H54 (cell line): ENCODE measurements at regions not wholly inside any gene's neighbourhood (a gene's known extent, or its start where the extent isn't known, plus 50 kb on each side); places are given as distances from the start of the nearest gene placed in this dataset.

Source experiments
- DNase-seq: peaks from one replicate; pipeline ENCODE4 v3.0.0; 2011; ENCODE audit warnings: low spot score, mixed read lengths; ENCODE audit not compliant: insufficient read length
- FAIRE-seq: peaks from 3 replicates; lab custom pipeline; 2011; peaks lifted over from hg19 to GRCh38; lab: Jason Lieb, UNC
- POLR2A ChIP-seq: IDR thresholded peaks from 2 replicates; pipeline ENCODE4 v1.6.1; 2011; ENCODE audit warnings: low read depth, mild to moderate bottlenecking, low read length

DNA sequence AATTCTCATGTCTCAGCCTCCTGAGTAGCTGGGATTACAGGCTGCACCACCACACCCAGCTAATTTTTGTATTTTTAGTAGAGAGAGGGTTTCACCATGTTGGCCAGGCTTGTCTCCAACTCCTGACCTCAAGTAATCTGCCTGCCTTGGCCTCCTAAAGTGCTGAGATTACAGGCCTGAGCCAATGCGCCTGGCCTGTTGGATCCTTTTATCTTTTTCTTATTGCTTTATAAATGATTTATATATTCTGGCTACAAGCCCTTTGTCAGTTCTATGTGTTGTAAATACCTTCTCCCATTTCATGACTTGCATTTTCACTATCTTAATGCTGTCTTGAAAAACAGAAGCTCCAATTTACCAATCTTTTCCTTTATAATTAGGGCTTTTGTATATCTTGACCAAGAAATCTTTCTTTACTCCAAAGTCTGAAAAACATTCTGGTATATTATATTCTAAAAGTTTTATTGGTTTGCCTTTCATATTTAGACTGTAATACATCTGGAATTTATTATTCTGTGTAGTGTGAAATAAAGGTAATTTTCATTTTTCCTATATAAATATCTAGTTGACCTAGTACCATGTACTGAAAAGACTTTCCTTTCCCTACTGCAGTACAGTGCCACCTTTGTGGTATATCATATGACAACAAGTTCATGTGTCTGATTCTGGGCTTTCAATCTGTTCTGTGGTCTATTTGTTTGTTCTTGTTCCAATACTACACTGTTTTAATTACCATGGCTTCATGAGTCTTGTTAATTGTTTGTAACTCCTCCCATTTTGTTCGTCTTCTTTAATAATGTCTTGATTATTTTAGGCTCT lies 52.9 kb upstream of the RNU6-1 start:
- DNase-seq (no peak), FAIRE-seq (no peak)
- no peak for TF ChIP-seq POLR2A

DNA sequence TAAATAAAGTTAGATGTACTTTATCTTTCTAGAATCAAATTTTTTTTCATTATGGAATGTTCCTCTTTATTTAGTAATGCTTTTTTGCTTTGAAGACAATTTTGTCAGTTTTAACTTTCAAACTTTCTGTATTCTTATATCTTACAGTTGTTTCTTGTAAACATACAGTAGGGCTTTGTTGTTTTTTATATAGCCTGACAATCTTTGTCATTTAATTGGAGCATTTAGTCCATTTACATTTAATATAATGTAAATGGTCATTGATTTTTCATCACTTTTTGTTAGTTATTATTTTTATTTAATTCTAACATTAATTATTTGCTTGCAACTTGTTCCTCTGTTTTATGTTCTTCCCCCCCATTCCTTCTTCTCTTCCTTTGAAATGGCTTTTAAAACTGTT lies 55.4 kb upstream of the RNU6-1 start:
- no peak for FAIRE-seq
- TF ChIP-seq POLR2A: no peak
- no peak for DNase-seq

DNA sequence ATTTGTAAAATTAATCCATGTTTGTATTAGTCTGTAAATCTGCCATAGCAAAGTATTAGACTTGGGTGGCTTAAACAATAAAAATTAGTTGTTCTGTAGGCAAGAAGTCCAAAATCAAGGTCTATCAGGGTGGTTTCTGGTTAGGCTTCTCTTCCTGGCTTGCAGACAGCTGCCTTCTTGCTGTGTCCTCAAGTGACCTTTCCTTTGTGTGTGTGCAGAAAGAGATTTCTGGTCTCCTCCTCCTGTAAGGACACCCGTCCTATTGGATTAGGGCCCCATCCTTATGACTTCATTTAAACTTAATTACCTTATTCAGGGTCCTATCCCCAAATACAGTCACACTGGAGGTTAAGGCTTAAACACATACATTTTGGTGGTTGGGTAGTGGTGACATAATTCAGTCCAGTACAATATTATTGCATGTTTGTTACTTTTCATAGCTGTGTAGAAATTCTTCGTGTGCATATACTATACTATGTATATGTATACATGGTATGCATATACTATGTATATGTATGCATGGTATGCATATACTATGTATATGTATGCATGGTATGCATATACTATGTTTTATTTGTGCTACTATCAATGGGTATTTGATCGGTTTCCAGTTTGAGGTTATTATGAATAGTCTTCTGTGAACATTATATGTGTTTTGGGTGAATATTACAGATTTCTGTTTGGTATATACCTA lies 57.9 kb upstream of the RNU6-1 start:
- no peak for DNase-seq
- no peak for FAIRE-seq
- no peak for TF ChIP-seq POLR2A

DNA sequence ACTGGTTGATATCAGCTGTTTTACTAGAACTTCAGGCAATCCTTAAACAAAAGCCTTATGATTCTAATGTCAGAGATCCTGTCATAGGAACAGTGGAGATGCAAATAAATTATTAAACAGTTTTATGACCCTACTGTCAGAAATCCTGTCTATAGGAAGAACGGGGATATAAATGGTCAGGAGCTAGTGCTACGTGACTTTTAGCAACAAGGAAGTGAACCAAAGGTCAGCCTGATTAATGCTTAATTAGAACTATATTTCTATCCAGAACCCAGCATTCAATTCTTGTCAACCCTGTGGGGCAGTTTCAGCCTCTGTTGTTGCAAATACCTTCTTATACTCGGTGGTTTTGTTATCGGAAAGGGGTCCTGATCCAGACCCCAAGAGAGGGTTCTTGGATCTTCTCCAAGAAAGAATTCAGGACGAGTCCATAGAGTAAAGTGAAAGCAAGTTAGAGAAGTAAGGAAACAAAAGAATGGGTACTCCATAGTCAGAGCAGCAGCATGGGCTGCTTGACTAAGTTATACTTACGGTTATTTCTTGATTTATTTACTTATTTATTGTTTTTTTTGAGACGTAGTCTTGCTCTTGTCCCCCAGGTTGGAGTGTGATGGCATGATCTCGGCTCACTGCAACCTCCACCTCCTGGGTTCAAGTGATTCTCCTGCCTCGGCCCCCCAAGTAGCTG lies 59.9 kb upstream of the RNU6-1 start:
- no peak for TF ChIP-seq POLR2A
- no peak for FAIRE-seq
- no peak for DNase-seq

DNA sequence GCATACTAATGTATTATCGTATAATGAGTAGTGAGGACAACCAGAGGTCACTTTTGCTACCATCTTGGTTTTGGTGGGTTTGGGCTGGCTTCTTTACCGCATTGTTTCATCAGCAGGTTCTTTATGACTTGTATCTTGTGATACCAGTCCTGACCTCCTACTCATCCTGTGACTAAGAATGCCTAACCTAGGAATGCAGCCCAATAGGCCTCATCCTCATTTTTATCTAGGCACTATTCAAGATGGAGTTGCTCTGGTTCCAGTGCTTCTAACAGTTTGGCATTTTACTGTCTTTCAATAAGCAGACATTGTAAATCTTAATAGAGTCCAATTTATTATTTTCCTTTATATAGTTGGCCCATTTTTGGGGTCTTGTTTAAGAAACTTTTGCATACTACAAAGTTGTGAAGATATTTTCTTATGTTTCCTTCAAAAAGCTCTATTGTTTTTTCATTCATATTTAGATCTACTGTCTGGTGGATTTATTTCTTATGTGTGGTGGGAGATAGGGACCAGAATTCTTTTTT lies 60.8 kb upstream of the RNU6-1 start:
- FAIRE-seq: no peak
- no peak for TF ChIP-seq POLR2A
- DNase-seq: no peak

DNA sequence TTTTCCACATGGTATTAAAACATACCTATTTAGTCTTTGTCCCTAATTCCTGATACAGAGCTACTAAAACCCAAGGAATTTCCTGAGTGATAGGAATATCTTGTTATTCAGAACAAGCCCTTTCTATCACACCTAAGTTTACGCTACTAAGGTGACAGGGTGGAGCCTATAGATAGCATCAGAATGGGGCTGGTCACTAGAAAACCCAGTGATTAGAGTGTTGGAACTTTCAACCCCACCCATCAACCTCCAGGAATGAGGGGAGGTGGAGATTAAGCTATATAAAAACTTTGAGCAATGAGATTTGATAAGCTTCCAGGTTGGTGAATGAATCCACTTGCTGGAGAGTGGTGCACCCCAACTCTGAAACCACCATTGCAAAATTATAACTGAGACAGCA lies 62.1 kb upstream of the RNU6-1 start:
- no peak for DNase-seq
- FAIRE-seq: no peak
- no peak for TF ChIP-seq POLR2A

DNA sequence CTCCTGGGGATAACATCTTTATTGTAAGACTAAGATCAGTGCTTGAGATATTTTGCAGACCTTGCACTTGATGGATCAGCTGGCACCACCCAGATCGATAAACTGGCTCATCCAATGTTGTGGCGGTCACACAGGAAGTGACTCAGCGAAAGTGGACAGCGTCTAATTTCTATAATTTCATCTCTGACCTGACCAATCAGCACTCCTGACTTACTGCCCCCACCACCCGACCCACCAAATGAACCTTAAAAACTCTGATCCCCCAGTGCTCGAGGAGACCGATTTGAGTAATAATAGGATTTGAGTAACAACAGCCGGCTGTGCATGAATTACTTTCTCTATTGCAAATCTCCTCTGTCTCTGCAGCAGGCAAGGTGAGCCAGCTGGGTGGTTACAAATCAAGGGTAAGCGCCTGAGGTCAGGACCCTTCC lies 62.7 kb upstream of the RNU6-1 start:
- DNase-seq: no peak
- no peak for TF ChIP-seq POLR2A
- no peak for FAIRE-seq

DNA sequence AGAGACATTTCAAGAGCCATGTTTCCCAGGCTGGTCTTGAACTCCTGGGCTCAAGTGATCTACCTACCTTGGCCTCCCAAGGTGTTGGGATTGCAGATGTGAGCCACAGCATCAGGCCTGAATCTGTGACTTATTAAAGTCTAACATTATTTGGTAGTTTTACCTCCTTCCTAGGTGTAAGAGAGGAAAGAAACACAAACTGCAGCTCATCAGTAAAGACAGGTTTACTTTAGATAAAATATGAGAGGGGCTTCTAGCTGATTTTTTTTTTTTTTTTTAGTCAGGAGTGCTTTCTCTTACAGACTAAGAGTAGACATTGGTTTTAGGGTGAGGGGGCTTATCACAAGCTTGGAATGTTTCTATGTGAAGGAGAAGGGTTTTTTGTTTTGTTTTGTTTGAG lies 63.9 kb upstream of the RNU6-1 start:
- no peak for DNase-seq
- no peak for TF ChIP-seq POLR2A
- no peak for FAIRE-seq

DNA sequence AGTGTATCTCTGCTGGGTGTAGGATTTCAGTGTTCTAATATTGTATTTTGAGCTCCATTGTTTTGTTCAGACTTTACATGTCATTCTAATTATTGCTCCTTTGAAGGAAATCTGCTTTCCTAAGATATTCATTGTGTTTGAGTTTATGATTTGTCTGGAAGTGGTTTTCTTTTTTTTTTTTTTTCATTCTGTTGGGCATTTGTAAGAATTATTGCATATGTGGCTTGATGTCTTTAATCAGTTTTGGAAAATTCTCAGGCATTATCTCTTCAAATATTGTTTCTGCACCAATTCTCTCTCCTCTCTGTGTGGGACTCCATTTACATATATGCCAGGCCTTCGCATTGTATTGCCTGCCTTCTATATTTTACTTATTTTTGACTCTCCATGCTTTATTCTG lies 65.8 kb upstream of the RNU6-1 start:
- DNase-seq (no peak), FAIRE-seq (no peak)
- TF ChIP-seq POLR2A: no peak

DNA sequence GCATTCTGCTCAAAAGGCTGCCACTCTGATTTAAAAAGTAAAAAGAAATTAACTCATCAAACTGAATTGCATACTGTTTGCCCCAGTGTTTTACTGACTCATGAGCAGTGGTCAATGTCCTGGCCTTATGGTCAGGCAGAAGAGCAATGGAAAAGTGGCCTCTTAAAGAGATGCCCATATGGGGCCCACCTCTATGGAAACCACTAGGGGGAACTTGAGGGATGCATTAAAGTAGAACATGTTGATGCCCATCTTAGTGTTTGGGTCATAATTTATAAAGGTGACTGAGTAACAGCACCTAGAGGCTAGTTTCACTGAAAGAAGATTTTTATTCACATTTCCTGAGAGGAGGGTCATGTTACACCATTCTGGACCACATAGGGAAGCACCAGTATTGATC lies 66.5 kb upstream of the RNU6-1 start:
- TF ChIP-seq POLR2A: no peak
- FAIRE-seq: no peak
- no peak for DNase-seq

DNA sequence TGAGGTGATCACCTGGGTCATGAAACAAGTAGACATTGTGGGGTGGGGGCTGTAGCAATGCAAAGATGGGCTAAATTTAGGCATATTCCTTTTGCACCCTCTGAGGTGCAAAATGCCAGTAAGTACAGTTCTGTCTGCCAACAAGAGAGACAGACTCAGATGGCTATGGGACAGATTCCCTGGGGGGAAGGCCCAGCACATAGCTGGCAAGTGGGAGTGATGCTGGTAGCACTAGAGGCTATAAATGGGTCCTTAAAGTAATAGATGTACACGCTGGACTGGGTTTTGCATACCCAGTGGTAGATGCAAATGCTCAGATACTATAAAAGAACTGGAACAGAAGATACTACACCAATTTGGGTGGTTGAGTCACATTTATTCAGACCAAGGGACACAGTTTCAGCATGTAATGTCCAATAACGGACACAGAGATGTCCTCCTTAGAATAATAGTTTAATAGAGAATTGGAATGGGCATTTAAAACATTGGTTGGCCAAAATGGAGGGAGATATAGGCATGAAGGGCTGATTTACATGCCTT lies 67.4 kb upstream of the RNU6-1 start:
- FAIRE-seq (no peak), DNase-seq (no peak)
- TF ChIP-seq POLR2A: no peak

DNA sequence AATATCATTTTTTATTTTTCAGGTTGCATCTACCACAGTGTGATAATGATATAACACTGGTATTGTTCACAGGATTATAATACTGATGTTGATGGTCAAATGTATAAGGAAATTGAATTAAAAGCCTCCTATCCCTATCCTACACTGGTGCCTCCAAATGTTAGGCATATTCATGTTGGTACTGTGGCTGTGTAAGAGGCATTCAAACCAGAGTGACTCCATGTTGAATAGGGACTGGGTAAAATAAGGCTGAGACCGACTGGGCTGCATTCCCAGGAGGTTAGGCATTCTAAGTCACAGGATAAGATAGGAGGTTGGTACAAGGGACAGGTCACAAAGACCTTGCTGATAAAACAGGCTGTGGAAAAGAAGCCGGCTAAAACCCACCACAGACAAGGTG lies 68.9 kb upstream of the RNU6-1 start:
- no peak for DNase-seq
- no peak for FAIRE-seq
- TF ChIP-seq POLR2A: no peak

DNA sequence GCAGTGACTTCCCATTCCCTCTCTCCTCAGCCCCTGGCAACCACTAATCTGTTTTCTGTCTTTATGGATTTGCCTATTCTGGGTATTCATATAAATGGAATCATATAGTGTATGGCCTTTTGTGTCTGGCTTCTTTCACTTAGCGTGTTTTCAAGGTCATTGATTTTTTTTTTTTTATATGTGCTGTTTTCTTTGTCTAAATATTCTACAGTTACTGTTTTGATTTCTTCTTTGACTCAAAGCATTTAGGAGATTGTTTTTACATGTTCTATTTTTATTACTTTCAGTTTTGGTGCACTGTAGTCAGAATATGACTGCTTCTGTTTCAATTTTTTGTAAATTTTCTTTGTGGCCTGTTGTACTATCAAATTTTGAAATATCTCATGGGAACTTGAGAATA lies 71.9 kb upstream of the RNU6-1 start:
- no peak for TF ChIP-seq POLR2A
- no peak for DNase-seq
- no peak for FAIRE-seq

DNA sequence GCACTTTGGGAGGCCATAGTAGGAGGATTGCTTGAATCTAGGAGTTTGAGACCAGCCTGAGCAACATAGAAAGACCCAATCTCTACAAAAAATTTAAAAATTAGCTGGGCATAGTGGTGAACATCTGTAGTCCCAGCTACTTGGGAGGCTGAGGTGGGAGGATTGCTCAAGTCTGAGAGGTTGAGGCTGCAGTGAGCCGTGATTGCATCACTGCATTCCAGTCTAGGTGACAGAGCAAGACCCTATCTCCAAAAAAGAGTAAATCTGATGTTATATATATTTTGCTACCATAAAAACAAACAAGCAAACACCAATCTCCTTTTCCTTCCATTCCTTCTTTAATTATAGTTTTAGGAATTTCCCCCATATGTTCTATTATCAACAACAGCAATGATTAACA lies 74.2 kb upstream of the RNU6-1 start:
- FAIRE-seq: no peak
- TF ChIP-seq POLR2A: no peak
- no peak for DNase-seq
